ENCODE measurements at regions not wholly inside any gene's neighbourhood (a gene's known extent, or its start where the extent isn't known, plus 50 kb on each side); places are given as distances from the start of the nearest gene placed in this dataset.

- Histone ChIP-seq H3K9me3 (no peaks in the 10 kb centered on the region), H3K4me3 (no peak overlapping the region), H3K27me3 (no peaks in the 10 kb centered on the region), H3K27ac (no peak overlapping the region), H3K36me3 (no peaks in the 10 kb centered on the region), H3K4me1 (no peaks in the 10 kb centered on the region)
- TF ChIP-seq, protein P1, sequence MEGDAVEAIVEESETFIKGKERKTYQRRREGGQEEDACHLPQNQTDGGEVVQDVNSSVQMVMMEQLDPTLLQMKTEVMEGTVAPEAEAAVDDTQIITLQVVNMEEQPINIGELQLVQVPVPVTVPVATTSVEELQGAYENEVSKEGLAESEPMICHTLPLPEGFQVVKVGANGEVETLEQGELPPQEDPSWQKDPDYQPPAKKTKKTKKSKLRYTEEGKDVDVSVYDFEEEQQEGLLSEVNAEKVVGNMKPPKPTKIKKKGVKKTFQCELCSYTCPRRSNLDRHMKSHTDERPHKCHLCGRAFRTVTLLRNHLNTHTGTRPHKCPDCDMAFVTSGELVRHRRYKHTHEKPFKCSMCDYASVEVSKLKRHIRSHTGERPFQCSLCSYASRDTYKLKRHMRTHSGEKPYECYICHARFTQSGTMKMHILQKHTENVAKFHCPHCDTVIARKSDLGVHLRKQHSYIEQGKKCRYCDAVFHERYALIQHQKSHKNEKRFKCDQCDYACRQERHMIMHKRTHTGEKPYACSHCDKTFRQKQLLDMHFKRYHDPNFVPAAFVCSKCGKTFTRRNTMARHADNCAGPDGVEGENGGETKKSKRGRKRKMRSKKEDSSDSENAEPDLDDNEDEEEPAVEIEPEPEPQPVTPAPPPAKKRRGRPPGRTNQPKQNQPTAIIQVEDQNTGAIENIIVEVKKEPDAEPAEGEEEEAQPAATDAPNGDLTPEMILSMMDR (IDR thresholded peaks at IDR 0.05): no peak
- TF ChIP-seq POLR2A (IDR thresholded peaks at IDR 0.05): no peak
- DNase-seq (no peak), ATAC-seq (no peak)
- intact Hi-C loops (cut with DNase I): no loop called here
- WGBS (ENCODE audit: insufficient coverage, low coverage, low lambda C conversion rate, missing lambda C conversion rate): 75% methylated on average over 4 of the region's 9 CpGs
Measured at GRCh38 chr2:128788636-128789220, 470.1 kb upstream of the HS6ST1 start.

DNA sequence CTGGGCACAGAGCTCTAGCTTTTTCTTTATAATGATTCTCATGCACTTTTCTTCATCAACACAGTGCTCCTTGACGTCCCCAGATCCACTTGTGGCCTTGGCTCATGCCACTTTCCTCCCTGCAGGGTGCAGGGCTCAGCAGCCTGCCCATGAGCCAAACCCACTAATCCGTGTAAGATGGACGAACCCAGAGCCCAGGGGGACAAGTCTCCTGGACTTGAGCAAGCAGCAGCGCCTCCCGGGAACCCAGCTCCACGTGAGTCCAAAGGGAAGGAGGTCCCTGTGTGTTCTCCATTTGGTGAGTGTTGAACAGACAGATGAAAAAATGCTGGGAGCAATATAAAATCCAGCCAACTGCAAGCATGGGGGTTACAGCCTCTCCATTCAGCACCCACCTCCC is 470.6 kb upstream of the HS6ST1 start:
- intact Hi-C loops (cut with DNase I): no loop called here
- H3K27me3 ChIP-seq: no peaks in the 10 kb centered on the region
- no peak for DNase-seq
- H3K27ac ChIP-seq: no peak overlapping the region
- H3K36me3 ChIP-seq: no peaks in the 10 kb centered on the region
- WGBS (ENCODE audit: insufficient coverage, low coverage, low lambda C conversion rate, missing lambda C conversion rate): 49% methylated on average over 2 of the region's 6 CpGs
- TF ChIP-seq, protein P1 (IDR thresholded peaks at IDR 0.05): no peak
- TF ChIP-seq POLR2A (IDR thresholded peaks at IDR 0.05): no peak
- no peak for ATAC-seq
- H3K9me3 ChIP-seq: no peaks in the 10 kb centered on the region
- no peak overlapping the region for H3K4me3 ChIP-seq
- no peaks in the 10 kb centered on the region for H3K4me1 ChIP-seq

- no peaks in the 10 kb centered on the region for H3K4me1 ChIP-seq
- no peak overlapping the region for H3K4me3 ChIP-seq
- intact Hi-C loops (cut with DNase I): no loop called here
- no peak overlapping the region for H3K27ac ChIP-seq
- 60% methylated on average over 12 of the region's 21 CpGs for WGBS (ENCODE audit: insufficient coverage, low coverage, low lambda C conversion rate, missing lambda C conversion rate)
- TF ChIP-seq, protein P1 (IDR thresholded peaks at IDR 0.05): no peak
- no peak for TF ChIP-seq POLR2A (IDR thresholded peaks at IDR 0.05)
- no peak for DNase-seq
- ATAC-seq: no peak
- no peaks in the 10 kb centered on the region for H3K36me3 ChIP-seq
- H3K9me3 ChIP-seq: no peaks in the 10 kb centered on the region
- H3K27me3 ChIP-seq: no peaks in the 10 kb centered on the region
Measured at GRCh38 chr2:128789776-128790455, 471.2 kb upstream of the HS6ST1 start.

GRCh38 chr2:128790541-128791001 is 471.9 kb upstream of the HS6ST1 start:
- Histone ChIP-seq H3K4me3 (no peak overlapping the region), H3K9me3 (no peaks in the 10 kb centered on the region), H3K4me1 (no peaks in the 10 kb centered on the region), H3K27me3 (no peaks in the 10 kb centered on the region), H3K36me3 (no peaks in the 10 kb centered on the region), H3K27ac (no peak overlapping the region)
- WGBS (ENCODE audit: insufficient coverage, low coverage, low lambda C conversion rate, missing lambda C conversion rate): 63% methylated on average over 7 of the region's 14 CpGs
- TF ChIP-seq, protein P1 (IDR thresholded peaks at IDR 0.05): no peak
- TF ChIP-seq POLR2A (IDR thresholded peaks at IDR 0.05): no peak
- ATAC-seq (no peak), DNase-seq (no peak)
- intact Hi-C loops (cut with DNase I): no loop called here

Data from right lobe of liver (tissue), 6 donors.